ENCODE measurements at regions not wholly inside any gene's neighbourhood (a gene's known extent, or its start where the extent isn't known, plus 50 kb on each side); places are given as distances from the start of the nearest gene placed in this dataset.

DNA sequence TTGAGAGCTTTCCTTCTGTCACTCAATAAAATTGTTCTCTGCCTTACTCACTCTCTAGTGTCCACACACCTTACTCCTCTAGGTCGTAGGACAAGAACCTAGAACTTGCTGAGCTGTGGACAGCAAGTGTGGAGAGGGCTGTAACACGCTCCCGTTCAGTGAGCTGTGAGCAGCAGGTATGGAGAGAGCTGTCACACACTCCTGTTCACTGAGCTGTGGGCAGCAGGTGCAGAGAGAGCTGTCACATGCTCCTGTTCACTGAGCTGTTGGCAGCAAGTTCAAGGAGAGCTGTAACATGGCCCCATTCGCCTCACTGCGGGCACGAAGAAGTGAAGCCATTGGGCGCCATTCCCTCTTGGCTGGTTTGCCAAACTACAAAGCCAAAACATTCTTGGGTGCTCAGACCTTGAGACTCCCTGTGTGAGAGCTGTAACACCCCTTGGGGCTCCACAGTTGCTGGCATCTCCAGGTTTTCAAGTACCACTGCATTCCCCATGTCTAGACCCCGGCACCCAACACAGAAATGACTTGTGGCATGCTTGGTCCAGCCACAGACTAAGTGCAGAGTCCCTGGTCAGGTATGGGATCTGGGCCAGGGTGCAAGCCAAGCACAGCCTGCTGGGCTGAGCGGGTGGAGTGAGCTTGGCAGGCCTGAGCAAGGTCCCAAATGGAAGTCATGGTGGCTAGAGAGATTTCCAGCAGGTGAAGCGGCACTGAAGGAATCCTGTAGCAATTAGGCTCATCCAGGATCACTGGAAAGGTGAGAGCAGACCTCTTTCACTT is 608.0 kb upstream of the CDH8 start:
- no peak for DNase-seq (ENCODE audit: low spot score)

DNA sequence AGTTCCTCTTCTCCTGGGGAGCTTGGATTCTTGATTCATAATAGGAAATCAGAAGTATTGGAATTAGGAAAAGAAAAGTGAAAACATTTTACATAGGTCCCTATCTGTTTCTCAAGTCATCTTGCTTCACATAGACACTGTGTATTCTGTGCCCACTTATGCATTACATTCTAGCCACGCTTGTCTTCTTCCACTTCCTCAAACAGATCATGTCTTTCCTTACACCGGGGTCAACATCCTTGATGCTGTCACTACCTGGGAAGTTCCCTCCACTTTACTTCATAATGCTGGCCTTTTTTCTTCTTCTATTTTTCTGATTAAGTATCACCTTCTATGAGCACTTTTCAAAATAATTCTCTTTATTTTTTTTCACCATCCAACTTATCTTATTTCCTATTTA is 606.4 kb upstream of the CDH8 start:
- no peak for DNase-seq (ENCODE audit: low spot score)

DNA sequence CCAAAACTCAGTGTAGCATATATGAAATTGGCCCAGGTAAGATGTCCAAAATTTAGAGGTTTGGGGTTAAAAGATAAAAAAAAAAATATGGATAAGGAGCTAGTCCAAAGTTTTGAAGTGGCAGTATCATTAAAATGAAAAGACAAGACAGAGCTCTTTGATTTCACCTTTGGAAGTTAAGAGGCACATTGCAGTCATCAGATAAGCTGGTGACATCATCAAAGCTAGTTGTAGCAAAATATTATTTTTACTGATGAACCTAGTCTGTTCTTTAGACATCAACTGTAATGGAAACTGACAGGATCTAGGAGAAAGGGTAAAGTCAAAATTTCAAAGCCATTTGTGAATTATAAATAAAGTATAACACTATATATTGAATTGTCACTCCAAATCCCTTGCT is 603.7 kb upstream of the CDH8 start:
- DNase-seq (ENCODE audit: low spot score): no peak

DNA sequence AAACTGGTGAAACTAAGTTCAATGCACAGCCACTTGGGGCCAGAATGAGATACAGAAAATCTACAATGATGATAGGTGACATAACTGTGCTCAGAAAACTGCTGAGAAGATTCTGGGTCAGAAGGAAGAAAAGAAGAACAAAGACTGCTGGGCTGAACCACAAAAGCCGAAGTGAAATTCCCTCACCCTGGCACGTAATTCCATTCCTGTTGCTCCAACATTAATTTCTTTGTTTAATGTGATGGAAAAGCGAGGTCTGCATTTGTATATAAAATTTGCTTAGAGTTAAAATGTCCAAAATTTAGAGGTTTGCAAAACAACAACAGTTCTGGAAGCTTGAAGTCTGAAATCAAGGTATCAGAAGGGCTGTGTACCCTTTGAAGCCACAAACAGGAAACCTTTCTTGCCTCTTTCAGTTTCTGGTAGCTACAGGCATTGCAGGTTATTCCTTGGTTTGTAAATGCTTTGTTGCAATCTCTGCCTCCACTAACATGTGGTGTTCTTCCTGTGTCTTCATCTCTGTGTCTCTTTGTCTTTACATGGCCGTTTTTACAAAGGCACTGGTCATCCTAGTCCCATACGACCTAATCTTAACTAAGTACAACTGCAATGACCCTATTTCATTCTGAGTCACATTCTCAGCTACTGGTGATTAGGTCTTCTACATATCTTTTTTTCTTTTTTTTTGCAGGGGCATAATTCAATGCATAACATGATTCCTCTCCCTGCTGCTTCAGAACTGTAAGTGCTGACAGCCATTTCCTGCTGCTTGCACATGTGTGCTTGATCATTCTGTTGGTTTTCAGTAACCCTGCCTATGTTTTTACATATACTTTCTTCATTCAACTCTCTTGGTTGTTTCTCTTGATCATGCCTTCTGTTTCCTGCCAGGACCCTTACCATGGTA is 603.0 kb upstream of the CDH8 start:
- DNase-seq (ENCODE audit: low spot score): no peak

DNA sequence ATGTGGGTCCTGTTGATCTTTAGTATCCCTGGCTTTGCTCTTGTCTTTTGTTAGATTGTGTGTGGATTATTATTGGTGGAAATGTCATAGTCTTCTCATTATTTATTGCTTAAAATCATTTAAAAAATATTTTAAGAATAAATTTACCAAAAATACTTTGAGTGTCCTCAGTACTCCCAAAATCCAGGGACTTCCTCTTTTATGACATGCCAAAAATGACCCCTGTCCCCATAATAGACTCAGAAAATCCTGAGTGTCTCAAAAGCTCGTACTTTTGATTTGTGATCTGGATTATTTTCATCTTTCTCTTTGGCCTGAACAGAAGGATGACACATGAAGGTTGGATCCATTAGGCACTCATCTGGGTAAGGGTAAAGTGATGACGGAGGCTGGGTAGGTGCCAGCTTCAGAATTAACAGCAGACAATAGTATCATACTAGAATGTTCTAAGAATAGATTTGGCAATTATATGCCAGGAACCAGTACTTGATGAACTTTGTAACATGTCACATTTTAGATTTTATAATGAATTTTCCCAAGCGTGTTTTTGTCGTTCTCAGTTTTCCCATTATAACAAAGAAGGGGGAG is 602.2 kb upstream of the CDH8 start:
- no peak for DNase-seq (ENCODE audit: low spot score)

DNA sequence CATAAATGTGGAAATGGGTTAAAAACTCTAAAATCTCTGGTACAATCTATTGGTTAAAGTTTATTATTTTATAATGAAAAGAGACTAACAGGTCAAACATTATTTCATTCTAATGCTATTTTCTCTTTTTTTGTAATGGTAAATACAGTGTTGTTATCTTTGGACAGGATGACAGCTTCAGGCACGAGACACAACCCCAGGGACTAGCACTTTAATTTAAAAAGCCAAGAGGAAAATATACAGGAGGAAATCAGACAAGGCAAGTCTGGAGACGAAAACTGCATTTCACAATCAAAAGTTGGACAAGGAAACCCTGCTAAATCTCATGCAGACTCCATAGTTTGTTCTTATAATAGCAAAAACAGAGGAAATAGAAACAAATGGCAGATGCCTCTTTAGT is 589.1 kb upstream of the CDH8 start:
- DNase-seq (ENCODE audit: low spot score): no peak

DNA sequence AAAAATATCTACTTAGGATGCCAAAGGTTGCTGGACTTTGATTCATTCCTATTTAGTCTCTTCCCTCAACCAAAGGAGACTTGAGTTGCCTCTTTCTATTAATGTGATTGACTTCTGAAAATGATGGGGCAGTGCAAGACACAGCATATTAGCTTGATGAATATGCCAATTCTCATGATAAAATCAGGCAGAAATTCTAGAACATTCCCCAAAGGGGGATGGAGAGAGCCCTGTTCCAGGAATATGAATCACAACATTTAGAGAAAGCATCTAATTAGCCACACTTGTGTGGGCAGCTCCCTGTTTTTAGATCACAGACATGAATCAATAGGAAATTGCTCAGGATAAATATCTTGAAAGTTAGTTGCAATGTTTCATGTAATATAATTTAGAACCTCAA is 584.0 kb upstream of the CDH8 start:
- no peak for DNase-seq (ENCODE audit: low spot score)

DNA sequence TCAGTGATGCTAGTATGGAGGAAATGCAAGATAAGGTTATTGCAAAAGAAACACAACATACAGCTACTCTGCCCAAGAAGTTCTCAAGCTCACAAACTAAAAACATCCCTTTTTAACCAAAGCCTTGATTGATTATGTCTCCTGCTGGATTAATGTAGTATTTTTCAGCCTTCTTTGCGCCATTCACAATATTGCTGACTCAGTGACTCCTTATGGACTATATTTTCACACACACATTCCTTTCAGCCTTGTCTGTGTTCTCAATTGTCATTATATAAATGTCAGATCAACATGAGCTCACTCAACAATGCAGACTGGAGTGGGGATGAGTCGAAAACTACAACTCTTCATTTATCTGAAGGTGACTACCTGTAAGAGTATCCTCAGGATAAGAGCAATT is 579.3 kb upstream of the CDH8 start:
- DNase-seq (ENCODE audit: low spot score): no peak

DNA sequence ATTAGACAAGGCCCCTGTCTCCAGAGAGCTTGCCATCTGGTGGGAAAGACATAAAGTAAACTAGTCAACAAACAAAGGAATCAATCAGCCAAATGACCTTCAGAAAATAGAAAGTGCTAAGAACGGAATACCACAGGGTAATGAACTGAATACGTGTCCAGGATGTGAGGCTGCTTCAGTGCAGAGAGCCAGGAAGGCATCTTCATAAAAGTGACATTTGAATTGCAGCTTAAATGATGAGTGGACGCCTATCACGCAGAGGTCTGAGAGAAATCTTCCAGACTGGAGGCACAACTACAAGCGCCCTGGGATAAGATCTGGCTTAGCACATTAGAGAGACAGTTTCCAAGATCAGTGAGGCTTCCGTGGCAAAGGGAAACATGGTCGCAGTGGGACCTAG is 574.1 kb upstream of the CDH8 start:
- DNase-seq (ENCODE audit: low spot score): no peak

DNA sequence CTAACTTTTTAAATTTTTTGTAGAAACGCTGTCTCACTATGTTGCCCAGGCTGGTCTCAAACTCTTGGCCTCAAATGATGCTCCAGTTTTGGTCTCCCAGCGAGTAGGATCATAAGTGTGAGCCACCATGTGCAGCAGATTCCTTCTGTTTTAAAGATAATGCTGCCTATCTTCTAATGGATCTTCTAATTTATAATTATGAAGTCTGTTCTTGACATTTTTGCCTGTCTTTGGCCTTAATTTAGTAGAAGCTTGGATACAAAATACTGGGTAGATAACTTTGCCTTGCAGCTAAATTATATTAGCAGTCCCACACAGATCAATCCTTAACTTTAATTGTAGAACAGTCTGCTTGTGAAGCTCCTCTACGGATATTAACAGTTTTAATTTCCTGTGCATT is 566.6 kb upstream of the CDH8 start:
- no peak for DNase-seq (ENCODE audit: low spot score)

DNA sequence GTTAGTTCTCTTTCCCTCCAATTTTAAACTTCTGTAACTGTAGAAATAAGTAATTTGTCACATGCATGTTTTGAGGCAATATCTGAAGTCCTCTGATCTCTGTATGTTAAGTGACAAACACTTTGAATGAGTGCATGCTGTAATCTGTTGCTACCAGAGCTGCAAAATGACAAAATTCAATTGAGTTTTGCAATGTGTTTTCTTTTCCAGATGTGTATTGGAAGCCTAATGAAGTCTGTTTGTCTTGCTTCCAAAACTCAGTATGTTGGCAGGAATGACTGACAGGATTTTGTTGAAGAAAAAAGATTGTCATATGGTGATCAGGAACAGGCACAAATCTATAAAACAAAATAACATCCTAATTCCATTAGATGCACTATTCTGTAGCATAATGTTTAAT is 561.6 kb upstream of the CDH8 start:
- no peak for DNase-seq (ENCODE audit: low spot score)

DNA sequence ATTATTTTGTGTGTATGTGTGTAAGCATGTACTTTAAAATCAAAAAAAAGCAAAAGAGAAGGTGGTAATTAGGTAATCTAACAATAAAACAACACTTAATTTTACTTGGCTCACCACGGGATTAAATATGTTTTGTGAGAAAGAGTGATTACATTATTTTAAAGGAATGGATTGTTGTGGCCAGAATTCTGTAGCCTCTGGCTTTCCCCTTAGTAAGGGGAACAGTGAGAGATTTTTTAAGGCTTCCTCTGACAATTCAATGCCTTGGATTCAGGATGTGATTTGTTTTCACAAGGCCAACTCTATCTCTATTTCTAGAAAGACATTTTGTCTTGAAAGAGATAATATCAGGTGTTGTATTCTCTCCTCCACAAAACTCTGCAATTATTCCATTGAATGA is 560.3 kb upstream of the CDH8 start:
- DNase-seq (ENCODE audit: low spot score): no peak

DNA sequence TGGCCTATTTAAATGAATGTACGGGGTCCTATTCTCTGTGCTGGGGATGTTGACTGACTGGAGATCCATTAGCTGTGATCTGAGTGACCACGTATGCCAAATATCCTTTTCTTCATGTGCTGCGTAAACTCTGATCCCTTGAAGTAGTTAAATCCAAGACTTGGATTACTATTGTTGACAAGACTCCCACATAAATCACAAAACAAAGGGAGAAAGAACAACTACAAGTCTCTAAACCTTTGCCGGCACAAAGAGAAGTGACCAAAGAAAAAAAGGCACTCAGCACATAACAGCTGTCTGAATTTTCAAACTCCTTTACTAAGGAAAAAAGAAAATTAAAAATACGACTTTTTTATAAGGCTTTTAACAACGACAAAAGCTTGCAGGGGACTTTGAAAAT is 559.9 kb upstream of the CDH8 start:
- no peak for DNase-seq (ENCODE audit: low spot score)

DNA sequence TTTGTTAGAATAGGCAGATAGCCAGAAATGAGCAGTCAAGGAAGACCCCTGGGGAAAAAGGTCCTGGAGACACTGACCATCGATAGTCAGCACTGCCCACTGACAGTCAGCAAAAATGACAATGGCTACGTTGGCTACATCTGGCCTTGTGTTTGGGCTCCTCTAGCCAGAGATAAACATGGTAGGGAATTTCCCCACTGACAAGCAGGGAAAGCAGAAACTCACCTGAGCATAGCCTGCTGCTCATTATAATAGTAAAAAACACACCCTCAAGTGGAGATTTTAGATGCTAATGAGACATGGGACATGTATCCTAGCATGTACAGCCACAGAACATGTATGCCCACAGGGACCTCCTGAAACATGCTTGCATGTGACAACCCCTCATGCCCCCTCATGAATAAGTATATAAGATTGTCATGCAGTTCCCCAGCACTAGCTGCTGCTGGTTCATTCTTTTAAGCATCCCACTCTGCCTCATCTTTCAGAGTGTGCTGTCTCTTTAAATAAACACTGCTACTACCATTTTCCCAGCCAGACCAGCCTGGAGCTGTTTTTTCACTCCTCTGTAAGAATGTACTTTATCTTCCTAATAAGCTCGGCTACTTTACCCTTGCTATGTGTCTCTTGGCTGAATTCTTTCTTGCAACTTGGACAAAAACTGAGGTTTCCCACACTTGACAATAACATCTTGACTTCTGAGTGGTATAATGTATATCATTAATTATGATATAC is 550.1 kb upstream of the CDH8 start:
- DNase-seq (ENCODE audit: low spot score): no peak

DNA sequence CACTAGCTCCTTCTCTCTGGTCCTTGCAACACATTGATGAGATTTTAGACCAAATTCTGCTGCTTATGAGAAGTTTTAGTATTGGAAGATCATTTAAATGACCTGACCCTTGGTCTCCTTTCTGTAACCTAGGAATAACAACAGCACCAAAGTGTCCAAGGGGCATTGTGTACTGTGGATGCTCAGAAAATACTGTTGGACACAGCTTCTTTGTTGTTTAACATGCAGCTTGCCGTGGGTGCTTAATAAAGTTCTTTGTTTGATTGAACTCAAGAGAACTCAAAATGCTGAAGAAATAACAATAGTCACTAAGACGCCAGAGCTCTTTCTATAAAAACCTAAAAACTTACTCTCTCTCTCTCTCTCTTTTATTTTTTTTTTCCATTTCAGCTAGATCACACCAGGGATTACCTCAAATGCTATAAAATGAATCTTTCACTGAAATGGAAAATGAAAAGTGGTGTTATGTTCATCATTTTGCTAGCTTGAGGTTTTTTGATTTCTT is 548.9 kb upstream of the CDH8 start:
- DNase-seq (ENCODE audit: low spot score): no peak

DNA sequence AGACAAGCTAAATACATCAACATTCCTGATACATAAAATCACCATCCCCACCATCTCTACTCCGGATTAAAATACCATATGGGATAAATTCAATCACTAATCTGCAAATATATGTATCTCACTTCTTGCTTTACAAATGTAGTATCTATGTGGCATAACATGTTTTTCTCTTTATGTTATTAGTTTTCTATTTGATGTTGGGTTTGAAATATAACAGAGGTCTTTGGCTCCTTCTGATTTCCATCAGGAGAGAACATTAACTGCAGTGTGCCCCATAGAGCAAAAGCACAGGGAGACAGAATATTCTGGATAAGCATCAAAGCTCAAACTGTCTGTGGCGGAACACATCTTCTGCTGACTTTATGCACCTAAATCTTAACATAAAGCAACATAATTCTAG is 547.2 kb upstream of the CDH8 start:
- DNase-seq (ENCODE audit: low spot score): no peak

DNA sequence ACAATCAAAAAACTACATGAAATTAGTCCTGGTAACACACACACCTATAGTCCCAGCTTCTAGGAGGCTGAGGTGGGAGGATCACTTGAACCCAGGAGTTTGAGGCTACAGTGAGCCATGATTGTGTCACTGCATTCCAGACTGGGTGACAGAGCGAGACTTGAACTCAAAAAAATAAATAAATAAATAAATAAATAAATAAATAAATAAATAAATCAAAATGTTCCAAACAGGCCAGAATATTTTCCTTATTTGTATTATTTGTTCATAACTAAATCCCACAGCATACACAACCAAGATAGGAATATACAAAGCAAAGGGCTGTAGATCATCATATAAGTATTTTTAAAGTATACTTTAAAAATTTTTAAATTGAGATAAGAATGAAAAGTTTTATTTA is 537.2 kb upstream of the CDH8 start:
- DNase-seq (ENCODE audit: low spot score): no peak

DNA sequence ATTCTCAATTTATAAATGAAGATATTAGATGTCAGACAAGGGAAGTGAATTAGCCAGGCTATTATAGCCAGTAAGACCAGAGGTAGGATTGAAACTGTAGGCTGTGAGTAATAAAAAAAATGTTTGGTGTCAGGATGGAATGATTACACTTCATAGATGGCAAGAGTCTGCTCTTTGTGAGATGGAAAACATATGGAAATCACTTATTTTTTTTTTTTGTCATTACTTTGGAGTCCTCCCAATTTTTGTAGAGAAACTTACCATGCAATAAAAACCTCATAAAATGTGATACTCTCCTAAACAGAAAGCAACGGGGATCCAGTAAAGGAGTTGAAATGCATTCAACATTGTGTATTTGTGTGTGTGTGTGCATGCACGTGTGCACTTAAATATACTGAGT is 532.7 kb upstream of the CDH8 start:
- no peak for DNase-seq (ENCODE audit: low spot score)

DNA sequence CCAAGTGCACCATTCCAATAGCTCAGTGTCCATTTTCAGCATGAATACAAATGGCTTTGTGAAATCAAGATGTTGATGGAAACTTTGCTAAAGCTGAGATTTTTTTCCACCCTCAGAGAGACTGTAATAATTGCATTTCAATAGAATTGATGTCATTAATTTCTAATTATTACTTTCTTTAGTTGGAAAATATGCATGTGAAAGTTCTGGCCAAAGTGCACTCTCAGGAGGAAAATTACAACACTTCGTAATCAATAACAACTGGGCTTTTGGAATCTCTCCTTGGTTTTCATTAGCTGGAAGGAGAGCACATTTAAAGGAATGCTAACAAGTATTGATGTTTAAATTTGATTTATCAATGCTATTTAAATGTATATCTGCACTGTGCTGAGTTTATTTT is 529.5 kb upstream of the CDH8 start:
- DNase-seq (ENCODE audit: low spot score): no peak

DNA sequence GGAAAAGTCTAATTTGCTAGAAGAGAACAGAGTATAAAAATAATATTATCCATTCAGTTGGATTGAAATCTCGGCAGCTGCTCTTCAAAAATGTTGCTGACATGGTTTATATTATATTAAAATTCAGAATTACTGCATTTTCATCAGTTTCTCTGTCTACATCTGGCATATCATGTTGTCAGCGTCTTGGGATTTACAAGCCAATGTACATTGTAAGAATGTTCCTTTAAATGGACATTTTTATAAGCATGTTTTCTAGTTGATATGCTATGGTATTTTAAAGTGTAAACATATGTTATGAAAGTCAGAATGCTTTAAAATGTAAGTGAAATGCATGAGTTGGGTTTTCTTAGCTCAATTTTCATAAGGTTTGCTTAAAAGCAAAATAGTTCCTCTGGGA is 528.1 kb upstream of the CDH8 start:
- DNase-seq (ENCODE audit: low spot score): no peak

DNA sequence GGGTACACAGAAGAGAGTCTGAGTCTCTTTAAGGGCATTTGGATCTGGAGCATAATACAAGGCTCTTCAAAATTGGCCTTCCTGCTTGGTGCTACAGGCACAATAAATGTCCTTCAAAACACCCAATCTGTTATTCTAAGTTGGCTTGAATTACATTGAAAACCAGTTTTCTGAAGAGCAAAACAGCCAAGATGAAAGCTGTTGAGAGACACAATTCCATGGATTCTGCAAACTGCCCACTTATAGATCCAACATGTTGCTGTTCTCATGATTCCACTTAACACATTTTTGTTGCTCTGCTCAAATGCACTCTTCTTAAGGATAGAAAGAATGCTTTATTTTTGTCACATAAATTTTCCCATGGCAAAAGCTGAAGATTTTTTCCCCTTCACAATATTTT is 525.9 kb upstream of the CDH8 start:
- no peak for DNase-seq (ENCODE audit: low spot score)

DNA sequence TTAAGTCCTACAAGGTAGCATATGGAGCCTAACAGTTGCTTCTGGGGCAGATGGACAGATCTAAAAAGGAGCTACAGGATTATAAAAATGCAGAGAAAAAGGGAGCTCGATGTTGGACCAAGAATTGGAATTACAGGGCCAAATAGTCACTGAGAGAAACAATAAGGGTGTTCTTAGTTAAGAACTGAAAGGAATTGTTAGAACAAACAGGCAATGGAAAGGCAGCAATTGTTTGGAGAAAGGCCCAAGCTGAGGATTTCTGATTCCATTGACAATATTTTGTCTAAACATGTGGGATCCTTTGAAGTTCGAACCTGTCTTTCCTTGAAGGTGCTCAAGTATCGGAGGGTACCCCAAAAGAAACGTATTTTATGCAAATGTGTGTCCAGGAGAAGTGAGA is 513.6 kb upstream of the CDH8 start:
- DNase-seq (ENCODE audit: low spot score): no peak
